ENCODE measurements at regions not wholly inside any gene's neighbourhood (a gene's known extent, or its start where the extent isn't known, plus 50 kb on each side); places are given as distances from the start of the nearest gene placed in this dataset.

- no peaks in the 10 kb centered on the region for H3K79me2 ChIP-seq
- 59% methylated on average over 5 of the region's 5 CpGs for WGBS (ENCODE audit: low lambda C conversion rate, missing lambda C conversion rate)
- no peak for DNase-seq (ENCODE audit: low spot score)
- no peak overlapping the region for H2AFZ ChIP-seq
- no peaks in the 10 kb centered on the region for H4K20me1 ChIP-seq (ENCODE audit: insufficient read depth, poor library complexity, severe bottlenecking)
- H3K27me3 ChIP-seq: no peaks in the 10 kb centered on the region
- H3K4me3 ChIP-seq: no peak overlapping the region
- H3K27ac ChIP-seq: no peak overlapping the region
- no peaks in the 10 kb centered on the region for H3K4me1 ChIP-seq (ENCODE audit: insufficient read depth)
- TF ChIP-seq CTCF (IDR thresholded peaks at IDR 0.05; ENCODE audit: poor library complexity): no peak
- TF ChIP-seq EZH2 (IDR thresholded peaks at IDR 0.05; ENCODE audit: borderline replicate concordance): no peak
- peak; percentile 33 for TF ChIP-seq EZH2phosphoT487 (IDR thresholded peaks at IDR 0.05; ENCODE audit: low read depth, severe bottlenecking, unreplicated experiment)
- H3K9me2 ChIP-seq (replicated peaks; ENCODE audit: insufficient read depth): no peaks in the 10 kb centered on the region
- peak overlapping the region; percentile 6 for H3K4me2 ChIP-seq
- H3K9me3 ChIP-seq (ENCODE audit: low read depth): no peaks in the 10 kb centered on the region
- no peaks in the 10 kb centered on the region for H3K36me3 ChIP-seq (replicated peaks; ENCODE audit: insufficient read depth, low read depth)
Measured at GRCh38 chr5:107322936-107323335, 347.8 kb downstream of the EFNA5 start.

- no peaks in the 10 kb centered on the region for H4K20me1 ChIP-seq (ENCODE audit: insufficient read depth, poor library complexity, severe bottlenecking)
- H3K27me3 ChIP-seq: no peaks in the 10 kb centered on the region
- no peaks in the 10 kb centered on the region for H3K79me2 ChIP-seq
- no peaks in the 10 kb centered on the region for H3K9me2 ChIP-seq (replicated peaks; ENCODE audit: insufficient read depth)
- H3K36me3 ChIP-seq (replicated peaks; ENCODE audit: insufficient read depth, low read depth): no peaks in the 10 kb centered on the region
- no peaks in the 10 kb centered on the region for H3K9me3 ChIP-seq (ENCODE audit: low read depth)
- H3K4me3 ChIP-seq: no peak overlapping the region
- 100% methylated on average over 1 of the region's 1 CpG for WGBS (ENCODE audit: low lambda C conversion rate, missing lambda C conversion rate)
- TF ChIP-seq EZH2 (IDR thresholded peaks at IDR 0.05; ENCODE audit: borderline replicate concordance) (no peak), EZH2phosphoT487 (IDR thresholded peaks at IDR 0.05; ENCODE audit: low read depth, severe bottlenecking, unreplicated experiment) (no peak), CTCF (IDR thresholded peaks at IDR 0.05; ENCODE audit: poor library complexity) (no peak)
- DNase-seq (ENCODE audit: low spot score): no peak
- H3K27ac ChIP-seq: no peak overlapping the region
- no peak overlapping the region for H2AFZ ChIP-seq
- no peak overlapping the region for H3K4me2 ChIP-seq
- H3K4me1 ChIP-seq (ENCODE audit: insufficient read depth): no peaks in the 10 kb centered on the region
Measured at GRCh38 chr5:107321906-107322305, 348.8 kb downstream of the EFNA5 start.

- Histone ChIP-seq H3K79me2 (no peaks in the 10 kb centered on the region), H2AFZ (no peak overlapping the region), H3K27me3 (no peaks in the 10 kb centered on the region), H3K4me3 (no peak overlapping the region), H4K20me1 (ENCODE audit: insufficient read depth, poor library complexity, severe bottlenecking) (no peaks in the 10 kb centered on the region), H3K4me1 (ENCODE audit: insufficient read depth) (no peaks in the 10 kb centered on the region), H3K9me3 (ENCODE audit: low read depth) (no peaks in the 10 kb centered on the region), H3K9me2 (replicated peaks; ENCODE audit: insufficient read depth) (no peaks in the 10 kb centered on the region), H3K4me2 (no peak overlapping the region), H3K36me3 (replicated peaks; ENCODE audit: insufficient read depth, low read depth) (no peaks in the 10 kb centered on the region), H3K27ac (no peak overlapping the region)
- no peak for TF ChIP-seq EZH2 (IDR thresholded peaks at IDR 0.05; ENCODE audit: borderline replicate concordance)
- no peak for TF ChIP-seq EZH2phosphoT487 (IDR thresholded peaks at IDR 0.05; ENCODE audit: low read depth, severe bottlenecking, unreplicated experiment)
- no peak for TF ChIP-seq CTCF (IDR thresholded peaks at IDR 0.05; ENCODE audit: poor library complexity)
- no peak for DNase-seq (ENCODE audit: low spot score)
- WGBS (ENCODE audit: low lambda C conversion rate, missing lambda C conversion rate): 86% methylated on average over 2 of the region's 2 CpGs
Measured at GRCh38 chr5:107320846-107321245, 349.9 kb downstream of the EFNA5 start.

GRCh38 chr5:107320376-107320775, 350.4 kb downstream of the EFNA5 start:
- H3K27me3 ChIP-seq: no peaks in the 10 kb centered on the region
- no peak overlapping the region for H3K27ac ChIP-seq
- no peak overlapping the region for H3K4me3 ChIP-seq
- no peak for DNase-seq (ENCODE audit: low spot score)
- no peaks in the 10 kb centered on the region for H3K9me2 ChIP-seq (replicated peaks; ENCODE audit: insufficient read depth)
- no peaks in the 10 kb centered on the region for H3K4me1 ChIP-seq (ENCODE audit: insufficient read depth)
- no peak overlapping the region for H3K4me2 ChIP-seq
- H3K79me2 ChIP-seq: no peaks in the 10 kb centered on the region
- no peak for TF ChIP-seq EZH2 (IDR thresholded peaks at IDR 0.05; ENCODE audit: borderline replicate concordance)
- no peak for TF ChIP-seq CTCF (IDR thresholded peaks at IDR 0.05; ENCODE audit: poor library complexity)
- no peak for TF ChIP-seq EZH2phosphoT487 (IDR thresholded peaks at IDR 0.05; ENCODE audit: low read depth, severe bottlenecking, unreplicated experiment)
- no peaks in the 10 kb centered on the region for H3K9me3 ChIP-seq (ENCODE audit: low read depth)
- H3K36me3 ChIP-seq (replicated peaks; ENCODE audit: insufficient read depth, low read depth): no peaks in the 10 kb centered on the region
- WGBS (ENCODE audit: low lambda C conversion rate, missing lambda C conversion rate): 76% methylated on average over 2 of the region's 2 CpGs
- H4K20me1 ChIP-seq (ENCODE audit: insufficient read depth, poor library complexity, severe bottlenecking): no peaks in the 10 kb centered on the region
- H2AFZ ChIP-seq: no peak overlapping the region
